ENCODE measurements at regions not wholly inside any gene's neighbourhood (a gene's known extent, or its start where the extent isn't known, plus 50 kb on each side); places are given as distances from the start of the nearest gene placed in this dataset.

GRCh38 chrX:52576474-52576873 is 59.6 kb upstream of the XAGE1B start (continued):
- TF ChIP-seq CHD7 (IDR thresholded peaks at IDR 0.05; ENCODE audit: insufficient replicate concordance, low read length) (no peak), BCL11A (IDR thresholded peaks at IDR 0.05; ENCODE audit: low read depth in 2 of 2, low read length in 2 of 2) (no peak), EGR1 (IDR thresholded peaks at IDR 0.05; ENCODE audit: borderline replicate concordance, low read depth, low read length) (no peak), TCF12 (IDR thresholded peaks at IDR 0.05; ENCODE audit: low read depth, low read length) (no peak), KDM5A (IDR thresholded peaks at IDR 0.05; ENCODE audit: low read length) (no peak), SUZ12 (IDR thresholded peaks at IDR 0.05; ENCODE audit: low read length) (no peak), SP2 (IDR thresholded peaks at IDR 0.05; ENCODE audit: low read length) (no peak), CTBP2 (IDR thresholded peaks at IDR 0.05; ENCODE audit: borderline replicate concordance, insufficient read depth, insufficient read length, low read length) (no peak), KDM4A (IDR thresholded peaks at IDR 0.05; ENCODE audit: low read depth, low read length, severe bottlenecking) (no peak), FOSL1 (IDR thresholded peaks at IDR 0.05; ENCODE audit: insufficient read depth, low read depth, low read length) (no peak), JUND (IDR thresholded peaks at IDR 0.05; ENCODE audit: low read length) (no peak), TAF7 (optimal IDR thresholded peaks at IDR 0.05; ENCODE audit: borderline replicate concordance, low read depth, low read length) (no peak), PHF8 (conservative IDR thresholded peaks at IDR 0.05; ENCODE audit: low read depth, low read length) (no peak)

Data from H1 (cell line).